ENCODE measurements at regions not wholly inside any gene's neighbourhood (a gene's known extent, or its start where the extent isn't known, plus 50 kb on each side); places are given as distances from the start of the nearest gene placed in this dataset.

GRCh38 chr10:131586958-131587357 is 275.4 kb upstream of the TCERG1L start:
- Histone ChIP-seq H3K27ac (ENCODE audit: low read length) (no peak overlapping the region), H3K36me3 (ENCODE audit: insufficient read depth, low read length) (no peaks in the 10 kb centered on the region), H3K4me3 (ENCODE audit: low read length) (no peak overlapping the region), H2AFZ (ENCODE audit: low read depth, low read length) (no peak overlapping the region), H3F3A (ENCODE audit: insufficient read depth, low read length, poor library complexity, severe bottlenecking) (no peaks in the 10 kb centered on the region), H3K9ac (ENCODE audit: low read length) (no peak overlapping the region), H3K4me2 (ENCODE audit: low read length) (no peak overlapping the region), H3K79me2 (replicated peaks; ENCODE audit: insufficient read depth, low read length) (no peaks in the 10 kb centered on the region), H4K20me1 (ENCODE audit: insufficient read depth) (no peaks in the 10 kb centered on the region), H3K9me2 (ENCODE audit: insufficient read depth, low read length) (no peaks in the 10 kb centered on the region), H3K27me3 (ENCODE audit: insufficient read depth, low read depth, low read length) (no peaks in the 10 kb centered on the region), H3K9me3 (ENCODE audit: low read length) (no peaks in the 10 kb centered on the region)
- no peak for TF ChIP-seq POLR2AphosphoS5 (IDR thresholded peaks at IDR 0.05)
- TF ChIP-seq REST (IDR thresholded peaks at IDR 0.05; ENCODE audit: borderline replicate concordance), result no peak
- no peak for TF ChIP-seq EP300 (conservative IDR thresholded peaks at IDR 0.05; ENCODE audit: poor library complexity, severe bottlenecking)
- no peak for TF ChIP-seq SMC3 (conservative IDR thresholded peaks at IDR 0.05; ENCODE audit: poor library complexity)
- TF ChIP-seq EZH2 (IDR thresholded peaks at IDR 0.05; ENCODE audit: borderline replicate concordance, insufficient read depth, low read length, poor library complexity, severe bottlenecking), result no peak
- TF ChIP-seq MXI1 (conservative IDR thresholded peaks at IDR 0.05; ENCODE audit: poor library complexity, severe bottlenecking), result no peak
- no peak for TF ChIP-seq CTCF (IDR thresholded peaks at IDR 0.05; ENCODE audit: poor library complexity, severe bottlenecking)
- no peak for TF ChIP-seq TAF1 (IDR thresholded peaks at IDR 0.05; ENCODE audit: low read depth)
- TF ChIP-seq RAD21 (conservative IDR thresholded peaks at IDR 0.05), result no peak

GRCh38 chr10:131587976-131588680 is 276.6 kb upstream of the TCERG1L start:
- H3K4me3 ChIP-seq (ENCODE audit: low read length), result no peak overlapping the region
- H3K79me2 ChIP-seq (replicated peaks; ENCODE audit: insufficient read depth, low read length), result no peaks in the 10 kb centered on the region
- H3K27me3 ChIP-seq (ENCODE audit: insufficient read depth, low read depth, low read length), result no peaks in the 10 kb centered on the region
- no peak overlapping the region for H3K4me2 ChIP-seq (ENCODE audit: low read length)
- H3K36me3 ChIP-seq (ENCODE audit: insufficient read depth, low read length), result no peaks in the 10 kb centered on the region
- TF ChIP-seq EZH2 (IDR thresholded peaks at IDR 0.05; ENCODE audit: borderline replicate concordance, insufficient read depth, low read length, poor library complexity, severe bottlenecking) (no peak), EP300 (conservative IDR thresholded peaks at IDR 0.05; ENCODE audit: poor library complexity, severe bottlenecking) (no peak), POLR2AphosphoS5 (IDR thresholded peaks at IDR 0.05) (no peak), TAF1 (IDR thresholded peaks at IDR 0.05; ENCODE audit: low read depth) (no peak), RAD21 (conservative IDR thresholded peaks at IDR 0.05) (no peak), MXI1 (conservative IDR thresholded peaks at IDR 0.05; ENCODE audit: poor library complexity, severe bottlenecking) (no peak), SMC3 (conservative IDR thresholded peaks at IDR 0.05; ENCODE audit: poor library complexity) (no peak), CTCF (IDR thresholded peaks at IDR 0.05; ENCODE audit: poor library complexity, severe bottlenecking) (no peak), REST (IDR thresholded peaks at IDR 0.05; ENCODE audit: borderline replicate concordance) (no peak)
- no peak overlapping the region for H3K27ac ChIP-seq (ENCODE audit: low read length)
- no peaks in the 10 kb centered on the region for H3K9me3 ChIP-seq (ENCODE audit: low read length)
- H3F3A ChIP-seq (ENCODE audit: insufficient read depth, low read length, poor library complexity, severe bottlenecking), result no peaks in the 10 kb centered on the region
- no peak overlapping the region for H3K9ac ChIP-seq (ENCODE audit: low read length)
- no peaks in the 10 kb centered on the region for H4K20me1 ChIP-seq (ENCODE audit: insufficient read depth)
- H2AFZ ChIP-seq (ENCODE audit: low read depth, low read length), result no peak overlapping the region
- H3K9me2 ChIP-seq (ENCODE audit: insufficient read depth, low read length), result no peaks in the 10 kb centered on the region
